Prostate gland (tissue), 2 donors: ENCODE measurements at regions not wholly inside any gene's neighbourhood (a gene's known extent, or its start where the extent isn't known, plus 50 kb on each side); places are given as distances from the start of the nearest gene placed in this dataset.

Experiments
- DNase-seq: peaks from one replicate; pipeline ENCODE4 v3.0.0-alpha.2; 2019; ENCODE audit warnings: low spot score
- H3K27ac ChIP-seq, 2 donors: fragments of 200-600 bp; sonication (generic); 2 replicates each; pipeline ENCODE4 v1.5.1; 2017 to 2019
- H3K27me3 ChIP-seq: fragments of 200-600 bp; sonication (generic); replicated peaks from 2 replicates; pipeline ENCODE4 v1.5.1; 2019; ENCODE audit not compliant: insufficient read depth
- H3K36me3 ChIP-seq, 2 donors: fragments of 200-600 bp; sonication (generic); 1 replicate in 1 of 2; 2 replicates in 1 of 2; pipeline versions ENCODE4 v1.5.1 to v1.8.1; 2017 to 2019
- H3K4me1 ChIP-seq: fragments of 200-600 bp; sonication (generic); replicated peaks from 2 replicates; pipeline ENCODE4 v1.5.1; 2019
- H3K4me3 ChIP-seq, 2 donors: fragments of 200-600 bp; sonication (generic); 2 replicates each; pipeline ENCODE4 v1.5.1; 2017 to 2019
- H3K9me3 ChIP-seq: fragments of 200-600 bp; sonication (generic); 2 replicates; pipeline ENCODE4 v1.5.1; 2017
- CTCF ChIP-seq, 4 experiments: fragments of 200-600 bp in 2 of 4; fragments of 450-650 bp in 2 of 4; sonication (generic) in 2 of 4; IDR thresholded peaks; 1 replicate in 3 of 4; 2 replicates in 1 of 4; pipeline ENCODE4 v1.5.1; 2016 to 2019; ENCODE audit warnings: antibody characterized with exemption in 4 of 4, mild to moderate bottlenecking in 2 of 4, moderate library complexity in 2 of 4
- POLR2A ChIP-seq: fragments of 450-650 bp; IDR thresholded peaks from one replicate; pipeline ENCODE4 v1.6.1; 2016; ENCODE audit warnings: antibody characterized with exemption, mild to moderate bottlenecking
- POLR2AphosphoS5 ChIP-seq: sonication (generic); formaldehyde crosslinking; IDR thresholded peaks from one replicate; pipeline ENCODE4 v1.6.1; 2017; ENCODE audit warnings: antibody characterized with exemption
- WGBS: methylation state at CpG from one replicate; pipeline ENCODE4 v1.1.5; 2018; 5-methylcytosine and 5-hydroxymethylcytosine counted together
- intact Hi-C: fragments of 100-400 bp; cut with DNase I; formaldehyde crosslinking; loops from one replicate; pipeline ENCODE4 v1.14.2; 2022

GRCh38 chr5:84487963-84488362, 103.3 kb upstream of the EDIL3 start:
- no peak for TF ChIP-seq POLR2AphosphoS5
- TF ChIP-seq CTCF (IDR thresholded peaks at IDR 0.05), result no peak
- no peak for TF ChIP-seq POLR2A
- Histone ChIP-seq H3K36me3 (no peaks in the 10 kb centered on the region), H3K27me3 (no peaks in the 10 kb centered on the region)

GRCh38 chr5:84480873-84481637, 96.4 kb upstream of the EDIL3 start:
- no peaks in the 10 kb centered on the region for H3K9me3 ChIP-seq
- no peak overlapping the region for H3K4me3 ChIP-seq
- TF ChIP-seq POLR2A (no peak), POLR2AphosphoS5 (no peak), CTCF (IDR thresholded peaks at IDR 0.05) (no peak)
- H3K27ac ChIP-seq, result no peak overlapping the region
- WGBS, result 37% methylated on average over 5 of the region's 5 CpGs
- intact Hi-C loops, result no loop called here
- H3K27me3 ChIP-seq, result no peaks in the 10 kb centered on the region
- no peaks in the 10 kb centered on the region for H3K4me1 ChIP-seq
- no peak for DNase-seq
- H3K36me3 ChIP-seq, result no peaks in the 10 kb centered on the region

More at GRCh38 chr5:84487963-84488362, 103.3 kb upstream of the EDIL3 start:
- no peak for DNase-seq
- H3K4me3 ChIP-seq, result no peak overlapping the region
- intact Hi-C loops, result no loop called here
- no peak overlapping the region for H3K27ac ChIP-seq
- no peaks in the 10 kb centered on the region for H3K9me3 ChIP-seq
- no peaks in the 10 kb centered on the region for H3K4me1 ChIP-seq

- no peaks in the 10 kb centered on the region for H3K36me3 ChIP-seq
- 88% methylated on average over 1 of the region's 1 CpG for WGBS
- no peak for DNase-seq
- H3K27me3 ChIP-seq, result no peaks in the 10 kb centered on the region
- TF ChIP-seq POLR2A (no peak), POLR2AphosphoS5 (no peak), CTCF (IDR thresholded peaks at IDR 0.05) (no peak)
- intact Hi-C loops, result no loop called here
- H3K27ac ChIP-seq, result no peak overlapping the region
- H3K4me1 ChIP-seq, result no peaks in the 10 kb centered on the region
- H3K9me3 ChIP-seq, result no peaks in the 10 kb centered on the region
- no peak overlapping the region for H3K4me3 ChIP-seq
These were observed 93.9 kb upstream of the EDIL3 start for GRCh38 chr5:84478603-84479002.

GRCh38 chr5:84477485-84477884, 92.8 kb upstream of the EDIL3 start:
- whole genome bisulfite sequencing, result 87% methylated on average over 2 of the region's 2 CpGs
- TF ChIP-seq POLR2A (no peak), POLR2AphosphoS5 (no peak), CTCF (IDR thresholded peaks at IDR 0.05) (no peak)
- Histone ChIP-seq H3K36me3 (no peaks in the 10 kb centered on the region), H3K27me3 (no peaks in the 10 kb centered on the region), H3K4me3 (no peak overlapping the region), H3K27ac (no peak overlapping the region), H3K9me3 (no peaks in the 10 kb centered on the region), H3K4me1 (no peaks in the 10 kb centered on the region)
- intact Hi-C loops, result no loop called here
- no peak for DNase-seq

- no peak for TF ChIP-seq POLR2A
- TF ChIP-seq POLR2AphosphoS5, result no peak
- TF ChIP-seq CTCF (IDR thresholded peaks at IDR 0.05), result no peak
- 93% methylated on average over 4 of the region's 4 CpGs for WGBS
- Histone ChIP-seq H3K4me1 (no peaks in the 10 kb centered on the region), H3K27me3 (no peaks in the 10 kb centered on the region), H3K27ac (no peak overlapping the region), H3K36me3 (no peaks in the 10 kb centered on the region), H3K4me3 (no peak overlapping the region), H3K9me3 (no peaks in the 10 kb centered on the region)
- no peak for DNase-seq
- intact Hi-C loops, result no loop called here
These were observed 89.4 kb upstream of the EDIL3 start for GRCh38 chr5:84474126-84474525.
